SK-N-SH treated with all-trans-retinoic acid at 6 μM for 48 hours (cell line): ENCODE measurements at regions not wholly inside any gene's neighbourhood (a gene's known extent, or its start where the extent isn't known, plus 50 kb on each side); places are given as distances from the start of the nearest gene placed in this dataset.

Source experiments
- ARNTL ChIP-seq: fragments of 450-650 bp; formaldehyde crosslinking; IDR thresholded peaks from 2 replicates; pipeline ENCODE4 v1.5.0; 2020; ENCODE audit warnings: low read depth, mild to moderate bottlenecking, moderate library complexity, borderline replicate concordance
- BACH2 ChIP-seq: fragments of 250-450 bp; sonication (Bioruptor Pico); IDR thresholded peaks from 2 replicates; pipeline ENCODE4 v1.9.0; 2021; ENCODE audit warnings: mild to moderate bottlenecking, borderline replicate concordance
- CSRNP3 ChIP-seq: fragments of 250-450 bp; sonication (Bioruptor Pico); IDR thresholded peaks from 2 replicates; pipeline ENCODE4 v1.5.1; 2021; ENCODE audit warnings: mild to moderate bottlenecking, moderate library complexity
- ESRRG ChIP-seq: fragments of 250-450 bp; sonication (Bioruptor Pico); IDR thresholded peaks from 2 replicates; pipeline ENCODE4 v1.6.1; 2021; ENCODE audit warnings: mild to moderate bottlenecking
- ISL1 ChIP-seq: fragments of 250-450 bp; sonication (Bioruptor Pico); IDR thresholded peaks from 2 replicates; pipeline ENCODE4 v2.1.2; 2022; ENCODE audit warnings: mild to moderate bottlenecking, moderate library complexity
- PATZ1 ChIP-seq: fragments of 250-450 bp; sonication (Bioruptor Pico); IDR thresholded peaks from 2 replicates; pipeline ENCODE4 v1.8.0; 2020; ENCODE audit warnings: mild to moderate bottlenecking, moderate library complexity, borderline replicate concordance
- POU6F1 ChIP-seq: fragments of 250-450 bp; sonication (Bioruptor Pico); IDR thresholded peaks from 2 replicates; pipeline ENCODE4 v1.8.0; 2021; ENCODE audit warnings: low read depth, mild to moderate bottlenecking, moderate library complexity, borderline replicate concordance
- RARB ChIP-seq: fragments of 250-450 bp; sonication (Bioruptor Pico); IDR thresholded peaks from 2 replicates; pipeline ENCODE4 v1.8.0; 2021; ENCODE audit warnings: mild to moderate bottlenecking, moderate library complexity
- SNAI2 ChIP-seq: fragments of 250-450 bp; sonication (Bioruptor Pico); IDR thresholded peaks from 2 replicates; pipeline ENCODE4 v1.5.0; 2020; ENCODE audit warnings: mild to moderate bottlenecking, moderate library complexity
- ZC3H10 ChIP-seq: fragments of 250-450 bp; sonication (Bioruptor Pico); IDR thresholded peaks from 2 replicates; pipeline ENCODE4 v1.5.1; 2021; ENCODE audit warnings: mild to moderate bottlenecking, moderate library complexity
- ZFP3 ChIP-seq: fragments of 250-450 bp; sonication (Bioruptor Pico); IDR thresholded peaks from 2 replicates; pipeline ENCODE4 v1.5.0; 2020; ENCODE audit warnings: mild to moderate bottlenecking, moderate library complexity
- ZFP30 ChIP-seq: fragments of 450-650 bp; formaldehyde crosslinking; IDR thresholded peaks from 2 replicates; pipeline ENCODE4 v1.5.0; 2022; ENCODE audit warnings: mild to moderate bottlenecking, moderate library complexity
- ZNF565 ChIP-seq: fragments of 450-650 bp; formaldehyde crosslinking; conservative IDR thresholded peaks from 2 replicates; pipeline ENCODE4 v1.5.0; 2020; ENCODE audit warnings: low read depth, mild to moderate bottlenecking, moderate library complexity
- ZNF8 ChIP-seq: fragments of 450-650 bp; formaldehyde crosslinking; IDR thresholded peaks from 2 replicates; pipeline ENCODE4 v1.5.0; 2020; ENCODE audit warnings: mild to moderate bottlenecking, moderate library complexity

GRCh38 chr14:71705460-71705859, 226.8 kb upstream of the RGS6 start:
- no peak for TF ChIP-seq ZFP30 (CRISPR knock-in tag)
- no peak for TF ChIP-seq ZNF8 (CRISPR knock-in tag)
- no peak for TF ChIP-seq PATZ1 (CRISPR knock-in tag)
- TF ChIP-seq ZC3H10 (CRISPR knock-in tag): no peak
- no peak for TF ChIP-seq ESRRG (CRISPR knock-in tag)
- TF ChIP-seq ZNF565 (CRISPR knock-in tag): no peak
- TF ChIP-seq RARB (CRISPR knock-in tag): no peak
- TF ChIP-seq POU6F1: no peak
- TF ChIP-seq BACH2: no peak
- TF ChIP-seq ZFP3 (CRISPR knock-in tag): no peak
- no peak for TF ChIP-seq ISL1 (CRISPR knock-in tag)
- no peak for TF ChIP-seq ARNTL (CRISPR knock-in tag)
- TF ChIP-seq CSRNP3 (CRISPR knock-in tag): no peak
- no peak for TF ChIP-seq SNAI2 (CRISPR knock-in tag)
